ENCODE measurements at regions not wholly inside any gene's neighbourhood (a gene's known extent, or its start where the extent isn't known, plus 50 kb on each side); places are given as distances from the start of the nearest gene placed in this dataset.

GRCh38 chr21:23876925-23877558, 1730.2 kb downstream of the MRPL39 start:
- no peak for TF ChIP-seq CTCF (conservative IDR thresholded peaks at IDR 0.05)
- no peak overlapping the region for H3K27ac ChIP-seq

GRCh38 chr21:23874271-23874670, 1733.0 kb downstream of the MRPL39 start:
- no peak for TF ChIP-seq CTCF (conservative IDR thresholded peaks at IDR 0.05)

GRCh38 chr21:23861911-23862504, 1745.3 kb downstream of the MRPL39 start:
- no peak overlapping the region for H3K27ac ChIP-seq
- TF ChIP-seq CTCF (conservative IDR thresholded peaks at IDR 0.05), result no peak

More at GRCh38 chr21:23874271-23874670, 1733.0 kb downstream of the MRPL39 start:
- no peak overlapping the region for H3K27ac ChIP-seq

- TF ChIP-seq CTCF (conservative IDR thresholded peaks at IDR 0.05), result no peak
- H3K27ac ChIP-seq, result no peak overlapping the region
Measured at GRCh38 chr21:23858878-23859277, 1748.4 kb downstream of the MRPL39 start.

- no peak overlapping the region for H3K27ac ChIP-seq
- peak; percentile 90 for TF ChIP-seq CTCF (conservative IDR thresholded peaks at IDR 0.05)
Measured at GRCh38 chr21:23853796-23854379, 1753.4 kb downstream of the MRPL39 start.

GRCh38 chr21:23837564-23837963, 1769.7 kb downstream of the MRPL39 start:
- TF ChIP-seq CTCF (conservative IDR thresholded peaks at IDR 0.05), result no peak
- no peak overlapping the region for H3K27ac ChIP-seq

- TF ChIP-seq CTCF (conservative IDR thresholded peaks at IDR 0.05), result no peak
Measured at GRCh38 chr21:23822760-23823159, 1784.5 kb downstream of the MRPL39 start.

More at GRCh38 chr21:23822760-23823159, 1784.5 kb downstream of the MRPL39 start:
- H3K27ac ChIP-seq, result no peak overlapping the region

All from VCaP (cell line).